ENCODE measurements at regions not wholly inside any gene's neighbourhood (a gene's known extent, or its start where the extent isn't known, plus 50 kb on each side); places are given as distances from the start of the nearest gene placed in this dataset.

DNA sequence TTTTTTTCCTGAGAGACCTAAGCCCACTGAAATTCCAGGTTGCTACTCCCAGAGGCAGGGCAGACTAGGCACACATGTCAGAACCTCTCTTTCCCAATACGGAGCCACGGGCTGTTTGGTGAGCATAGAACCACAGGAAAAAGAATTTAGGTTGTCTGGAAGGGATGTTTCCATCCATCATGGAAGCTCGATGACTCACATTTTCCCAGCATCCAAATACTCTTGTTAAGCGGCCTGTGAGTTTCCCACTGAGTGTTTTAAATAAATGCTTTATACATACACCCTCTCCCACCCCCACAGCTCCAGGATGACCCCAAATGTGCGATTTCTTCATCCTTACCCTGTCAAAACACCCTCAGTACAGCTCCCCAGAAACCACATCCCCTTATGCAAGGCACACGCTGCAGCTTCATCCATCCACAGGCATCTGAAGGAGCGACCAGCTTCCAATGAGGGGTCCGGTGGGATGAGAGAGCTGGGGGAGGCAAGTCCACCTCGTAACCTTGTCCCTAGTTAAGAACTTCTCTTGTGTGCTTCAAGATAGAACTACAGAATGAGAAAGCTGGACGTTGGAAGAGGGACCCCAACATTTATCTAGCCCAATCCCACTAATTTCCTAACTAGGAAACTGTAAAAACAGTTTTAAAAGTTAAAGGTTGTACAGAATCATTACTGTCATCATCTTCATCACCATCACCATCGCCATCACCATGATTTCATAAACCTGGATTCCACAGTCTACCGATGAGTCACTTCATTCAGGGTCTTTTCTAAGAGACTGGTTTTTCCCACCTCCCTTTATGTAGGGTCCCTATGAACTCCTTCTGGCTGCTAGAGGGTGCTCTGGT, 63.5 kb upstream of the FZD7 start (continued):
- TF ChIP-seq, protein P1, sequence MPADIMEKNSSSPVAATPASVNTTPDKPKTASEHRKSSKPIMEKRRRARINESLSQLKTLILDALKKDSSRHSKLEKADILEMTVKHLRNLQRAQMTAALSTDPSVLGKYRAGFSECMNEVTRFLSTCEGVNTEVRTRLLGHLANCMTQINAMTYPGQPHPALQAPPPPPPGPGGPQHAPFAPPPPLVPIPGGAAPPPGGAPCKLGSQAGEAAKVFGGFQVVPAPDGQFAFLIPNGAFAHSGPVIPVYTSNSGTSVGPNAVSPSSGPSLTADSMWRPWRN (IDR thresholded peaks at IDR 0.05; ENCODE audit: low read depth) = no peak
- no peak for TF ChIP-seq TSHZ1 (CRISPR knock-in tag; IDR thresholded peaks at IDR 0.05)
- TF ChIP-seq E2F6 (IDR thresholded peaks at IDR 0.05; ENCODE audit: borderline replicate concordance in 1 of 2, extremely low read depth in 1 of 2, insufficient read depth in 1 of 2, insufficient read length in 1 of 2, low read depth in 1 of 2, low read length in 1 of 2, poor library complexity in 1 of 2, severe bottlenecking in 1 of 2) = no peak
- TF ChIP-seq SETDB1 (IDR thresholded peaks at IDR 0.05; ENCODE audit: low read length) = no peak
- no peak for TF ChIP-seq TRIM28 (IDR thresholded peaks at IDR 0.05)
- no peak for TF ChIP-seq USF1 (CRISPR knock-in tag; IDR thresholded peaks at IDR 0.05)
- no peak for TF ChIP-seq MTA1 (IDR thresholded peaks at IDR 0.05; ENCODE audit: borderline replicate concordance)
- TF ChIP-seq LEF1 (IDR thresholded peaks at IDR 0.05) = no peak
- no peak for TF ChIP-seq ZNF311 (CRISPR knock-in tag; IDR thresholded peaks at IDR 0.05)
- no peak for TF ChIP-seq GATAD2A (IDR thresholded peaks at IDR 0.05)

Data from K562 (cell line).